ENCODE measurements at regions not wholly inside any gene's neighbourhood (a gene's known extent, or its start where the extent isn't known, plus 50 kb on each side); places are given as distances from the start of the nearest gene placed in this dataset.
"Not testable (repeated sequence)": the region's sequence is repeated elsewhere in the genome, so short reads cannot be mapped to it uniquely, and the experiment has no call there.

GRCh38 chrX:120752431-120753082 lies 122.7 kb upstream of the C1GALT1C1 start:
- no peak for DNase-seq

- no peak for DNase-seq
Observed at GRCh38 chrX:120751683-120752082, 121.8 kb upstream of the C1GALT1C1 start.

- no peak for DNase-seq
Observed at GRCh38 chrX:120750381-120750780, 120.5 kb upstream of the C1GALT1C1 start.

GRCh38 chrX:120749141-120749846 lies 119.4 kb upstream of the C1GALT1C1 start:
- DNase-seq = no peak

- no peak for DNase-seq
Observed at GRCh38 chrX:120746153-120746552, 116.3 kb upstream of the C1GALT1C1 start.

- no peak for DNase-seq
Observed at GRCh38 chrX:120742946-120743665, 113.3 kb upstream of the C1GALT1C1 start.

GRCh38 chrX:120741452-120741851 lies 111.6 kb upstream of the C1GALT1C1 start:
- no peak for DNase-seq

GRCh38 chrX:120740072-120740471 lies 110.2 kb upstream of the C1GALT1C1 start:
- DNase-seq = no peak

- DNase-seq = no peak
Observed at GRCh38 chrX:120739300-120739699, 109.4 kb upstream of the C1GALT1C1 start.

GRCh38 chrX:120736989-120737388 lies 107.1 kb upstream of the C1GALT1C1 start:
- DNase-seq = no peak

GRCh38 chrX:120735966-120736365 lies 106.1 kb upstream of the C1GALT1C1 start:
- no peak for DNase-seq

- DNase-seq = no peak
Observed at GRCh38 chrX:120732879-120733278, 103.0 kb upstream of the C1GALT1C1 start.

- no peak for DNase-seq
Observed at GRCh38 chrX:120732461-120732860, 102.6 kb upstream of the C1GALT1C1 start.

- no peak for DNase-seq
Observed at GRCh38 chrX:120731386-120731785, 101.5 kb upstream of the C1GALT1C1 start.

- DNase-seq = not testable (repeated sequence)
Observed at GRCh38 chrX:120729506-120730255, 99.8 kb upstream of the C1GALT1C1 start.

- no peak for DNase-seq
Observed at GRCh38 chrX:120727911-120728310, 98.1 kb upstream of the C1GALT1C1 start.

GRCh38 chrX:120727452-120727851 lies 97.6 kb upstream of the C1GALT1C1 start:
- no peak for DNase-seq

- DNase-seq = no peak
Observed at GRCh38 chrX:120726294-120726693, 96.4 kb upstream of the C1GALT1C1 start.

GRCh38 chrX:120725874-120726273 lies 96.0 kb upstream of the C1GALT1C1 start:
- no peak for DNase-seq

- no peak for DNase-seq
Observed at GRCh38 chrX:120719622-120720021, 89.8 kb upstream of the C1GALT1C1 start.

GRCh38 chrX:120718969-120719368 lies 89.1 kb upstream of the C1GALT1C1 start:
- no peak for DNase-seq

- not testable (repeated sequence) for DNase-seq
Observed at GRCh38 chrX:120702337-120702736, 72.5 kb upstream of the C1GALT1C1 start.

GRCh38 chrX:120697053-120697452 lies 67.2 kb upstream of the C1GALT1C1 start:
- DNase-seq = no peak
